Fibroblast of pulmonary artery (primary cell): ENCODE measurements at regions not wholly inside any gene's neighbourhood (a gene's known extent, or its start where the extent isn't known, plus 50 kb on each side); places are given as distances from the start of the nearest gene placed in this dataset.

ENCODE experiments used
- DNase-seq: peaks from one replicate; pipeline ENCODE4 v3.0.0-alpha.2; 2010; ENCODE audit warnings: low read depth
- H3K4me3 ChIP-seq: replicated peaks from 2 replicates; pipeline ENCODE4 v1.5.1; 2011; ENCODE audit warnings: low read depth, mild to moderate bottlenecking, control low read depth, low read length, moderate library complexity
- TF ChIP-seq, protein P1 (sequence below): IDR thresholded peaks from 2 replicates; pipeline ENCODE4 v1.5.1; 2011; ENCODE audit warnings: mild to moderate bottlenecking, control low read depth, low read length, inconsistent platforms; ENCODE audit errors: missing control alignments

- no peak overlapping the region for H3K4me3 ChIP-seq
- TF ChIP-seq, protein P1, sequence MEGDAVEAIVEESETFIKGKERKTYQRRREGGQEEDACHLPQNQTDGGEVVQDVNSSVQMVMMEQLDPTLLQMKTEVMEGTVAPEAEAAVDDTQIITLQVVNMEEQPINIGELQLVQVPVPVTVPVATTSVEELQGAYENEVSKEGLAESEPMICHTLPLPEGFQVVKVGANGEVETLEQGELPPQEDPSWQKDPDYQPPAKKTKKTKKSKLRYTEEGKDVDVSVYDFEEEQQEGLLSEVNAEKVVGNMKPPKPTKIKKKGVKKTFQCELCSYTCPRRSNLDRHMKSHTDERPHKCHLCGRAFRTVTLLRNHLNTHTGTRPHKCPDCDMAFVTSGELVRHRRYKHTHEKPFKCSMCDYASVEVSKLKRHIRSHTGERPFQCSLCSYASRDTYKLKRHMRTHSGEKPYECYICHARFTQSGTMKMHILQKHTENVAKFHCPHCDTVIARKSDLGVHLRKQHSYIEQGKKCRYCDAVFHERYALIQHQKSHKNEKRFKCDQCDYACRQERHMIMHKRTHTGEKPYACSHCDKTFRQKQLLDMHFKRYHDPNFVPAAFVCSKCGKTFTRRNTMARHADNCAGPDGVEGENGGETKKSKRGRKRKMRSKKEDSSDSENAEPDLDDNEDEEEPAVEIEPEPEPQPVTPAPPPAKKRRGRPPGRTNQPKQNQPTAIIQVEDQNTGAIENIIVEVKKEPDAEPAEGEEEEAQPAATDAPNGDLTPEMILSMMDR = no peak
- DNase-seq = peak; percentile 66
Measured at GRCh38 chr2:43171789-43172188, 54.6 kb downstream of the ZFP36L2 start.

GRCh38 chr2:43170405-43171105, 55.9 kb downstream of the ZFP36L2 start:
- no peak for DNase-seq
- TF ChIP-seq, protein P1 = no peak
- no peak overlapping the region for H3K4me3 ChIP-seq

GRCh38 chr2:43169987-43170386, 56.4 kb downstream of the ZFP36L2 start:
- H3K4me3 ChIP-seq = no peak overlapping the region
- DNase-seq = no peak
- TF ChIP-seq, protein P1 = peak; percentile 44

DNA sequence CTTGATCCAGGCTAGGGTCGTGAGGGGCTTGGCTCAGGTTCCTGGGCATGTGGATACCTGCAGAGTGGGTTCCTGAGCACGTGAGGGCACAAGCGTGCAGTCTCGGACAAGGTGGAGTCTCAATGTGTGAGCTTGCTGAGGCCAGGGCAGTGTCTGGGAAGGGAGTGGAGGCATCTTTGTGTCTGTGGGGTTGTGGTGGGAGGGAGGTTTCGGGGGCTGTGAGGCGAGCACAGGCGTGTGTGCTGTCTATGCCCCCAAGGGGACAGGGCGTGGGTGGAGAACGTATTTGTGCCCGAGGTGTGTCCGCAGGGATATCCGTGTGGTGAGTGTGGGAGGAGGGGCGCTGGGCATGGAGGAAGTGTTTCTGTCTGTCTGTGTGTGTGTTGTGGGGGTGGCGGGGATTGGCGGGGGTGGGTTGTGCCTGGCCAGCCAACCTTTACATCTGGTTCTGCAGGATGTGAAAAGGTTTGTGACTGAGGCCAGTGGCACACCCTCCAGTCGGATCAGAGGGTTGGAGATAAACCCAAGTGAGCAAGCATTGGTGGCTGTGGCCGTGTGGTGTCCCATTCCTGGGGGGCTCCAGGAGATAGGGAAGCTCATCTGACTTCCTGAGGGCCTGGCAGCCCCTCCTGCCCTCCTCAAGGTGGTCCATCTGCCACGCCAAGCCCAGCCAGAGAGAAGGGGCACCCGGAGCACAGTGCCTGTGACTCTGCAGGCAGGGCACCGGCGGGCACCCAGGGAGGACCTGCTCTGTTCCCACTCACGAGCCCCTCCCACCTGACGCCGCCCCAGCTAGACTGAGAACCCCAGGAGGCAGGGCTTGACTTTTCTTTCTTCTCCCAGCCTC, 57.1 kb downstream of the ZFP36L2 start:
- TF ChIP-seq, protein P1 = no peak
- no peak overlapping the region for H3K4me3 ChIP-seq
- DNase-seq = no peak

DNA sequence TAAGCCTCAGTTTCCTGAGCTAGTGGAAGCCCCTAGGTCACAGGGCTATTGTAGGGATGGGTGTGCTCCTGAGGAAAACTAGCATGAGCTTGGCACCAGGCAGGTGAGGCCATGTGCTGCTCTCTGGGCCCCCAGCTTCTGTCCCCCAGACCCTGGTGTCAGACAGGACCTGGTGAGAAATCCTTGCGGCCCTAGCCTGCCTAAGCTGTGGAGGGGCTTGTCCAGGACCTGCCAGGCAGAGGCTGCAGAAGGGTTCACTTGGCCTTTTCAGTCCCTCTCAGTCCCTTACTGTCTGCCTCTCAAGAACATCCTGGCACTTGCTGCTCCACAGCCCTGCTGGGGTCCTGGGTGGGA, 58.4 kb downstream of the ZFP36L2 start:
- no peak overlapping the region for H3K4me3 ChIP-seq

DNA sequence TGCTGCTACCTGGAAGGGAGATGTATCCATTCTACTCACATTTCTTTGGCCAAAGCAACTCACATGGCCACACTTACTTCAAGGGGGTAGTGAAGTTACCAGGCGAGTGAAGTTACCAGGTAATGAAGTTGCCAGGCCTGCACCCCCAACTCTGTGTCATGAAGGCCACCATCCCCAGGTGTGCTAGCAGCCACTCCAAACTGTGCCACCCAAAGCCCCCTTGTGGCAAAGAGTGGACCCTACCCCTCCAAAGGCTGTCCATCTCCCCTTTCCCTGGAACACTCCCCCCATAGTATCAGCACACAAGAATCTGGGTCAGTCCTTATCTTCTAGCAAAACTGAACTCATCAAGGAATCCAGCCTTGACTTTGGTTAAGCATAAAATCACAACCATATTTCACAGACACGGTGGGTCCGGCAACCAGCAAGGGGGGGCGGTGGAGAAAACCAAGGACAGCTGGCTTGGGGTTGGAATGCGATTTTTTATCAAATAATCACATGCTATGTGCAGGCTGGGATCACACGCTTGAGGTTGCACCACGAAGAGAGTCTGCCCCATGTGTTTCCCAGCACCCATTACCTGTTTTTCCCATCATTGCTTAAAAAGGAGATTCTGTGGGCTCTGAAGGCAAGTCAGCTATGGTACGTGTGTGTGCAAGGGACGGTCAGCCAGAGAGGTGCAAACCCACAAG, 60.9 kb downstream of the ZFP36L2 start:
- no peak overlapping the region for H3K4me3 ChIP-seq
- TF ChIP-seq, protein P1 = no peak
- no peak for DNase-seq

More for the DNA sequence above, 58.4 kb downstream of the ZFP36L2 start:
- DNase-seq = no peak
- TF ChIP-seq, protein P1 = no peak
